WTC11 (cell line): ENCODE measurements at regions not wholly inside any gene's neighbourhood (a gene's known extent, or its start where the extent isn't known, plus 50 kb on each side); places are given as distances from the start of the nearest gene placed in this dataset.

Source experiments
- ATAC-seq: fragments of 200-7000 bp; cut with Tn5 transposase; 2 replicates; pipeline ENCODE4 v1.10.0; 2021; ENCODE audit warnings: mild to moderate bottlenecking, moderate library complexity
- CTCF ChIA-PET: fragments of 300-600 bp; sonication (Branson Sonifier 250); formaldehyde crosslinking; loops from one replicate; lab custom pipeline; 2021; ENCODE audit warnings: antibody characterized with exemption; lab: Charles Lee
- POLR2A ChIA-PET: fragments of 350-600 bp; sonication (Branson Sonifier 250); formaldehyde crosslinking; loops from one replicate; lab custom pipeline; 2021; ENCODE audit warnings: antibody characterized with exemption; lab: Charles Lee
- DNase-seq: peaks from one replicate; pipeline ENCODE4 v3.0.0; 2021; ENCODE audit warnings: low spot score
- H3K27ac Mint-ChIP-seq: 2 replicates; pipeline ENCODE4 v1.8.0; 2021; ENCODE audit warnings: mixed read lengths
- H3K27me3 Mint-ChIP-seq: 2 replicates; pipeline ENCODE4 v1.8.0; 2021; ENCODE audit warnings: low read depth, mild to moderate bottlenecking, moderate library complexity, mixed read lengths
- H3K36me3 Mint-ChIP-seq: 2 replicates; pipeline ENCODE4 v1.8.0; 2021; ENCODE audit warnings: mixed read lengths
- H3K4me1 Mint-ChIP-seq: 2 replicates; pipeline ENCODE4 v1.8.0; 2022; ENCODE audit warnings: mixed read lengths
- H3K4me3 Mint-ChIP-seq: 2 replicates; pipeline ENCODE4 v1.8.0; 2021; ENCODE audit warnings: mild to moderate bottlenecking, moderate library complexity, mixed read lengths
- H3K9me3 Mint-ChIP-seq: 2 replicates; pipeline ENCODE4 v1.8.0; 2021; ENCODE audit warnings: mixed read lengths
- CDX4 ChIP-seq: fragments of 250-450 bp; sonication (Bioruptor Pico); IDR thresholded peaks from 2 replicates; pipeline ENCODE4 v1.9.0; 2021; ENCODE audit warnings: moderate library complexity, mild to moderate bottlenecking, inconsistent platforms, borderline replicate concordance
- E2F1 ChIP-seq: sonication (generic); formaldehyde crosslinking; IDR thresholded peaks from 2 replicates; pipeline ENCODE4 v1.8.0; 2022; ENCODE audit warnings: mild to moderate bottlenecking, missing genetic modification reagents
- GABPB1 ChIP-seq: sonication (generic); formaldehyde crosslinking; IDR thresholded peaks from 2 replicates; pipeline ENCODE4 v1.8.1; 2023; ENCODE audit warnings: mild to moderate bottlenecking, missing genetic modification reagents
- HMGA2 ChIP-seq: fragments of 250-450 bp; sonication (Bioruptor Pico); IDR thresholded peaks from 2 replicates; pipeline ENCODE4 v1.4.0; 2021; ENCODE audit warnings: mild to moderate bottlenecking, moderate library complexity
- MAX ChIP-seq: sonication (generic); formaldehyde crosslinking; IDR thresholded peaks from 2 replicates; pipeline ENCODE4 v1.8.0; 2022; ENCODE audit warnings: mild to moderate bottlenecking, missing genetic modification reagents
- MXD4 ChIP-seq: fragments of 250-450 bp; sonication (Bioruptor Pico); IDR thresholded peaks from 2 replicates; pipeline ENCODE4 v1.8.0; 2021; ENCODE audit warnings: mild to moderate bottlenecking, moderate library complexity, borderline replicate concordance
- MYBL2 ChIP-seq: sonication (generic); formaldehyde crosslinking; IDR thresholded peaks from 2 replicates; pipeline ENCODE4 v1.8.1; 2023; ENCODE audit warnings: mild to moderate bottlenecking, moderate library complexity, missing genetic modification reagents
- NFE2L1 ChIP-seq: sonication (generic); formaldehyde crosslinking; IDR thresholded peaks from 2 replicates; pipeline ENCODE4 v1.8.1; 2023; ENCODE audit warnings: missing genetic modification reagents
- NFYB ChIP-seq: sonication (generic); formaldehyde crosslinking; conservative IDR thresholded peaks from 2 replicates; pipeline ENCODE4 v1.8.0; 2022; ENCODE audit warnings: low read depth, missing genetic modification reagents
- SMAD4 ChIP-seq: sonication (generic); formaldehyde crosslinking; IDR thresholded peaks from 2 replicates; pipeline ENCODE4 v1.8.0; 2022; ENCODE audit warnings: mild to moderate bottlenecking, missing genetic modification reagents
- STAT6 ChIP-seq: sonication (generic); formaldehyde crosslinking; conservative IDR thresholded peaks from 2 replicates; pipeline ENCODE4 v1.8.1; 2023; ENCODE audit warnings: mild to moderate bottlenecking, low read depth, missing genetic modification reagents, moderate library complexity
- TP53 ChIP-seq: sonication (generic); formaldehyde crosslinking; IDR thresholded peaks from 2 replicates; pipeline ENCODE4 v1.8.1; 2023; ENCODE audit warnings: mild to moderate bottlenecking, missing genetic modification reagents
- USF2 ChIP-seq: sonication (generic); formaldehyde crosslinking; IDR thresholded peaks from 2 replicates; pipeline ENCODE4 v1.8.1; 2023; ENCODE audit warnings: mild to moderate bottlenecking, missing genetic modification reagents, moderate library complexity
- ZMAT4 ChIP-seq: fragments of 250-450 bp; sonication (Bioruptor Pico); IDR thresholded peaks from 2 replicates; pipeline ENCODE4 v1.9.0; 2021; ENCODE audit warnings: mild to moderate bottlenecking
- ZNF423 ChIP-seq: fragments of 250-450 bp; sonication (Bioruptor Pico); IDR thresholded peaks from 2 replicates; pipeline ENCODE4 v2.1.2; 2022; ENCODE audit warnings: mild to moderate bottlenecking, moderate library complexity
- ZNF532 ChIP-seq: fragments of 250-450 bp; sonication (Bioruptor Pico); IDR thresholded peaks from 2 replicates; pipeline ENCODE4 v1.9.0; 2021; ENCODE audit warnings: mild to moderate bottlenecking, borderline replicate concordance
- ZNF671 ChIP-seq: fragments of 250-450 bp; sonication (Bioruptor Pico); IDR thresholded peaks from 2 replicates; pipeline ENCODE4 v1.8.0; 2021; ENCODE audit warnings: mild to moderate bottlenecking

- Mint-ChIP-seq H3K27ac (no peak overlapping the region), H3K9me3 (no peaks in the 10 kb centered on the region), H3K36me3 (no peaks in the 10 kb centered on the region), H3K4me3 (no peak overlapping the region), H3K27me3 (no peaks in the 10 kb centered on the region), H3K4me1 (no peaks in the 10 kb centered on the region)
- ChIA-PET POLR2A (no interaction called here), CTCF (no interaction called here)
- ATAC-seq (no peak), DNase-seq (no peak)
- no peak for TF ChIP-seq SMAD4 (CRISPR knock-in tag)
- TF ChIP-seq MYBL2 (CRISPR knock-in tag), result no peak
- TF ChIP-seq, all 79 proteins: peak for 0
Observed at GRCh38 chr1:106072909-106073600, 983.4 kb upstream of the PRMT6 start.

- CTCF ChIA-PET, result interaction anchor here (0.6 to 1.1 kb wide), 2 partner anchors 109 to 157 kb away, joined by 3 read pairs; no protein-coding TSS in a partner anchor
- peak; percentile 99 for ATAC-seq
- Mint-ChIP-seq H3K9me3 (no peaks in the 10 kb centered on the region), H3K27me3 (peaks cover 44% of the 10 kb centered on the region), H3K4me1 (no peaks in the 10 kb centered on the region), H3K36me3 (no peaks in the 10 kb centered on the region), H3K4me3 (peak overlapping the region; percentile 67), H3K27ac (no peak overlapping the region)
- DNase-seq, result peak; percentile 70
- POLR2A ChIA-PET, result no interaction called here
- TF ChIP-seq CDX4 (CRISPR knock-in tag) (no peak), STAT6 (CRISPR knock-in tag) (no peak), ZNF423 (CRISPR knock-in tag) (no peak), GABPB1 (no peak), MAX (no peak), MXD4 (CRISPR knock-in tag) (no peak), ZNF671 (CRISPR knock-in tag) (no peak), TP53 (CRISPR knock-in tag) (no peak)
Observed at GRCh38 chr1:106080608-106081325, 975.7 kb upstream of the PRMT6 start.

- POLR2A ChIA-PET, result no interaction called here
- Mint-ChIP-seq H3K36me3 (no peaks in the 10 kb centered on the region; the same call in 1 of the 2 replicates), H3K9me3 (peaks cover 24% of the 10 kb centered on the region), H3K4me1 (peaks cover 9% of the 10 kb centered on the region), H3K27ac (no peak overlapping the region), H3K27me3 (no peaks in the 10 kb centered on the region; the same call in 1 of the 2 replicates), H3K4me3 (no peak overlapping the region)
- DNase-seq (no peak), ATAC-seq (no peak)
- CTCF ChIA-PET, result no interaction called here
- TF ChIP-seq STAT6 (CRISPR knock-in tag) (no peak), E2F1 (CRISPR knock-in tag) (no peak), ZNF532 (CRISPR knock-in tag) (no peak), NFYB (CRISPR knock-in tag) (no peak), USF2 (no peak), HMGA2 (CRISPR knock-in tag) (no peak), ZMAT4 (CRISPR knock-in tag) (no peak), NFE2L1 (CRISPR knock-in tag) (no peak)
Observed at GRCh38 chr1:106111044-106111443, 945.4 kb upstream of the PRMT6 start.
